ENCODE measurements at regions not wholly inside any gene's neighbourhood (a gene's known extent, or its start where the extent isn't known, plus 50 kb on each side); places are given as distances from the start of the nearest gene placed in this dataset.

- no peak for TF ChIP-seq POLR2A (IDR thresholded peaks at IDR 0.05; ENCODE audit: low read length)
- no peak for TF ChIP-seq GATA1 (IDR thresholded peaks at IDR 0.05; ENCODE audit: low read depth, low read length)
Observed at GRCh38 chr11:116637766-116638165, 135.0 kb downstream of the BUD13 start.

All from erythroblast (primary cell).